ENCODE measurements at regions not wholly inside any gene's neighbourhood (a gene's known extent, or its start where the extent isn't known, plus 50 kb on each side); places are given as distances from the start of the nearest gene placed in this dataset.
A peak's percentile ranks its signal among the peaks of the same experiment; 100 is the strongest.

DNA sequence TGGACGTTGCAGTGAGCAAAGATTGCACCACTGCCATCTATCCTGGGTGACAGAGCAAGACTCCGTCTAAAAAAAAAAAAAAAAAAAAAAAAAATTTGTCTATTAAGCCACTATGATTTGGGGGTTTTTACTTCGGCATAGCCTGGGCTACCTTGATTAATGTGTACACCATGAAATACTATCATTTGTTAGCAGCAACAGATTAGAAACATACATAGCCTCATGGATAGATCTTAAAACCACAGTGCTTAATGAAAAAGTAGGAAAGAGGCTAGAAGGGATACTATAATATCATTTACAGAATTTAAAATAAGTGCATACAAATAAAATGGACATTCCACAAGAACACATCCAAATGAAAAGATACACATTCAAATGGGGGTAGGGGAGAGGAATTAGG lies 77.3 kb upstream of the IL6 start:
- peaks cover 15% of the 10 kb centered on the region; the same call in 1 of the 2 replicates for H3K4me1 ChIP-seq (replicated peaks; ENCODE audit: insufficient read depth)
- H3K9me2 ChIP-seq (ENCODE audit: insufficient read depth) = no peaks in the 10 kb centered on the region
- no peak overlapping the region for H3K4me2 ChIP-seq
- no peaks in the 10 kb centered on the region for H4K20me1 ChIP-seq (ENCODE audit: insufficient read depth)
- no peaks in the 10 kb centered on the region for H3F3A ChIP-seq (ENCODE audit: insufficient read depth, low read depth)
- no TSS peak for BruUV-seq (replicated peaks)
- intact Hi-C loops (cut with micrococcal nuclease; ENCODE audit: unreplicated experiment) = loop anchor here (5.0 kb wide), 1 partner anchor 78 kb away; the partner anchor contains the start of gene IL6
- no peak overlapping the region for H2AFZ ChIP-seq
- DNase-seq = no peak
- POLR2A ChIA-PET (ENCODE audit: unreplicated experiment) = no interaction called here
- TF ChIP-seq EZH2 (IDR thresholded peaks at IDR 0.05; ENCODE audit: low read depth) (no peak), CTCF (conservative IDR thresholded peaks at IDR 0.05) (no peak)
- CTCF ChIA-PET = no interaction called here
- H3K27me3 ChIP-seq (ENCODE audit: insufficient read depth, low read depth) = no peaks in the 10 kb centered on the region
- H3K4me3 ChIP-seq = no peak overlapping the region
- H3K36me3 ChIP-seq (ENCODE audit: low read depth) = no peaks in the 10 kb centered on the region
- peaks cover 20% of the 10 kb centered on the region for H3K9me3 ChIP-seq (ENCODE audit: insufficient read depth, low read depth)
- no peak overlapping the region for H3K27ac ChIP-seq
- H3K79me2 ChIP-seq (ENCODE audit: low read depth) = no peaks in the 10 kb centered on the region

GRCh38 chr7:22647451-22648257 lies 79.3 kb upstream of the IL6 start:
- H3K27me3 ChIP-seq (ENCODE audit: insufficient read depth, low read depth) = no peaks in the 10 kb centered on the region
- H3K4me2 ChIP-seq = no peak overlapping the region
- no peaks in the 10 kb centered on the region for H3K79me2 ChIP-seq (ENCODE audit: low read depth)
- no peak for TF ChIP-seq EZH2 (IDR thresholded peaks at IDR 0.05; ENCODE audit: low read depth)
- no peak for TF ChIP-seq CTCF (conservative IDR thresholded peaks at IDR 0.05)
- no peak overlapping the region for H3K27ac ChIP-seq
- ChIA-PET POLR2A (ENCODE audit: unreplicated experiment) (no interaction called here), CTCF (no interaction called here)
- H3K36me3 ChIP-seq (ENCODE audit: low read depth) = no peaks in the 10 kb centered on the region
- peak in 1 of 2 experiments; percentile 49 for DNase-seq
- H2AFZ ChIP-seq = no peak overlapping the region
- BruUV-seq (replicated peaks) = no TSS peak
- intact Hi-C loops (cut with micrococcal nuclease; ENCODE audit: unreplicated experiment) = no loop called here
- no peaks in the 10 kb centered on the region for H4K20me1 ChIP-seq (ENCODE audit: insufficient read depth)
- peaks cover 23% of the 10 kb centered on the region for H3K9me3 ChIP-seq (ENCODE audit: insufficient read depth, low read depth)
- H3K9me2 ChIP-seq (ENCODE audit: insufficient read depth) = no peaks in the 10 kb centered on the region
- no peaks in the 10 kb centered on the region for H3F3A ChIP-seq (ENCODE audit: insufficient read depth, low read depth)
- H3K4me3 ChIP-seq = no peak overlapping the region
- peaks cover 15% of the 10 kb centered on the region; the same call in 1 of the 2 replicates for H3K4me1 ChIP-seq (replicated peaks; ENCODE audit: insufficient read depth)

GRCh38 chr7:22645418-22646181 lies 81.4 kb upstream of the IL6 start:
- no peaks in the 10 kb centered on the region for H4K20me1 ChIP-seq (ENCODE audit: insufficient read depth)
- H3K9me2 ChIP-seq (ENCODE audit: insufficient read depth) = no peaks in the 10 kb centered on the region
- H3K27me3 ChIP-seq (ENCODE audit: insufficient read depth, low read depth) = no peaks in the 10 kb centered on the region
- no peak overlapping the region for H3K4me2 ChIP-seq
- peaks cover 27% of the 10 kb centered on the region for H3K9me3 ChIP-seq (ENCODE audit: insufficient read depth, low read depth)
- no peak overlapping the region for H2AFZ ChIP-seq
- intact Hi-C loops (cut with micrococcal nuclease; ENCODE audit: unreplicated experiment) = no loop called here
- H3K4me3 ChIP-seq = no peak overlapping the region
- H3K4me1 ChIP-seq (replicated peaks; ENCODE audit: insufficient read depth) = peaks cover 7% of the 10 kb centered on the region; the same call in 1 of the 2 replicates
- TF ChIP-seq EZH2 (IDR thresholded peaks at IDR 0.05; ENCODE audit: low read depth) = no peak
- TF ChIP-seq CTCF (conservative IDR thresholded peaks at IDR 0.05) = no peak
- no peaks in the 10 kb centered on the region for H3K79me2 ChIP-seq (ENCODE audit: low read depth)
- no peak for DNase-seq
- BruUV-seq (replicated peaks) = no TSS peak
- H3K27ac ChIP-seq = no peak overlapping the region
- no peaks in the 10 kb centered on the region for H3K36me3 ChIP-seq (ENCODE audit: low read depth)
- H3F3A ChIP-seq (ENCODE audit: insufficient read depth, low read depth) = no peaks in the 10 kb centered on the region
- ChIA-PET POLR2A (ENCODE audit: unreplicated experiment) (no interaction called here), CTCF (no interaction called here)
